HG02798 (cell line): ENCODE measurements at regions not wholly inside any gene's neighbourhood (a gene's known extent, or its start where the extent isn't known, plus 50 kb on each side); places are given as distances from the start of the nearest gene placed in this dataset.

ENCODE experiments used
- ATAC-seq: cut with Tn5 transposase; IDR thresholded peaks from one replicate; pipeline ENCODE4 v1.9.1; 2021; ENCODE audit warnings: mild to moderate bottlenecking; ENCODE audit not compliant: unreplicated experiment, poor library complexity

GRCh38 chr14:87461704-87462103 lies 531.3 kb downstream of the GALC start:
- no peak for ATAC-seq

- no peak for ATAC-seq
Observed at GRCh38 chr14:87457720-87458119, 535.3 kb downstream of the GALC start.

GRCh38 chr14:87450193-87450592 lies 542.8 kb downstream of the GALC start:
- ATAC-seq = no peak

- no peak for ATAC-seq
Observed at GRCh38 chr14:87449016-87449415, 544.0 kb downstream of the GALC start.

- no peak for ATAC-seq
Observed at GRCh38 chr14:87443787-87444186, 549.2 kb downstream of the GALC start.

GRCh38 chr14:87443039-87443438 lies 549.9 kb downstream of the GALC start:
- ATAC-seq = no peak

GRCh38 chr14:87437158-87437557 lies 555.8 kb downstream of the GALC start:
- no peak for ATAC-seq

- no peak for ATAC-seq
Observed at GRCh38 chr14:87434680-87435079, 558.3 kb downstream of the GALC start.

- no peak for ATAC-seq
Observed at GRCh38 chr14:87434011-87434410, 559.0 kb downstream of the GALC start.

- ATAC-seq = no peak
Observed at GRCh38 chr14:87432698-87433097, 560.3 kb downstream of the GALC start.

- ATAC-seq = no peak
Observed at GRCh38 chr14:87430810-87431209, 562.2 kb downstream of the GALC start.

GRCh38 chr14:87430214-87430613 lies 562.8 kb downstream of the GALC start:
- ATAC-seq = no peak

GRCh38 chr14:87419925-87420324 lies 573.1 kb downstream of the GALC start:
- no peak for ATAC-seq

GRCh38 chr14:87411370-87411769 lies 581.6 kb downstream of the GALC start:
- no peak for ATAC-seq

- no peak for ATAC-seq
Observed at GRCh38 chr14:87409393-87409792, 583.6 kb downstream of the GALC start.

GRCh38 chr14:87407344-87407743 lies 585.6 kb downstream of the GALC start:
- no peak for ATAC-seq

GRCh38 chr14:87405563-87405962 lies 587.4 kb downstream of the GALC start:
- ATAC-seq = no peak

- ATAC-seq = peak; percentile 71
Observed at GRCh38 chr14:87397499-87397898, 595.5 kb downstream of the GALC start.

GRCh38 chr14:87391066-87391465 lies 601.9 kb downstream of the GALC start:
- no peak for ATAC-seq

GRCh38 chr14:87388946-87389345 lies 604.0 kb downstream of the GALC start:
- ATAC-seq = no peak

GRCh38 chr14:87387806-87388205 lies 605.2 kb downstream of the GALC start:
- no peak for ATAC-seq

- ATAC-seq = no peak
Observed at GRCh38 chr14:87386524-87386923, 606.5 kb downstream of the GALC start.

- no peak for ATAC-seq
Observed at GRCh38 chr14:87380054-87380453, 612.9 kb downstream of the GALC start.
